Pancreas (tissue), 10 donors: ENCODE measurements at regions not wholly inside any gene's neighbourhood (a gene's known extent, or its start where the extent isn't known, plus 50 kb on each side); places are given as distances from the start of the nearest gene placed in this dataset.

Source experiments
- ATAC-seq, 4 donors: fragments of 200-7000 bp; cut with Tn5 transposase; one replicate each; pipeline versions ENCODE4 v1.8.0 to v1.9.1; 2020; ENCODE audit warnings: mild to moderate bottlenecking in 4 of 4, moderate library complexity in 4 of 4
- DNase-seq, 6 donors: peaks; one replicate each; pipeline ENCODE4 v3.0.0-alpha.2; 2020
- FAIRE-seq: peaks from 2 replicates; lab custom pipeline; 2012; peaks lifted over from hg19 to GRCh38; lab: Jason Lieb, UNC
- H3K27ac ChIP-seq, 4 donors: fragments of 200-600 bp; sonication (generic); 1 replicate in 3 of 4; 2 replicates in 1 of 4; pipeline versions ENCODE4 v1.5.0 to v1.8.0; 2020
- H3K27me3 ChIP-seq, 4 donors: fragments of 200-600 bp; one replicate each; pipeline ENCODE4 v1.8.0; 2021
- H3K36me3 ChIP-seq, 3 donors: fragments of 200-600 bp; sonication (generic) in 1 of 3; one replicate each; pipeline versions ENCODE4 v1.5.0 to v1.8.0; 2020 to 2021
- H3K4me1 ChIP-seq, 3 donors: fragments of 200-600 bp; one replicate each; pipeline ENCODE4 v1.8.0; 2021
- H3K4me3 ChIP-seq, 4 donors: fragments of 200-600 bp; sonication (generic) in 2 of 4; one replicate each; pipeline versions ENCODE4 v1.5.0 to v1.8.0; 2020 to 2021
- H3K9me3 ChIP-seq, 4 donors: fragments of 200-600 bp; one replicate each; pipeline ENCODE4 v1.8.0; 2021
- WGBS, 2 donors: extraction: QIAGEN DNeasy Blood & Tissue Kit; methylation state at CpG; one replicate each; pipeline ENCODE4 v1.1.7; 2013; 5-methylcytosine and 5-hydroxymethylcytosine counted together
- intact Hi-C, 3 donors: fragments of 100-400 bp; cut with DNase I; formaldehyde crosslinking; loops; one replicate each; pipeline versions ENCODE4 v1.11.1 to v1.14.2; 2022
- TF ChIP-seq, protein P1 (sequence below), 4 donors: fragments of 200-600 bp; sonication (generic) in 3 of 4; IDR thresholded peaks; one replicate each; pipeline versions ENCODE4 v1.5.0 to v1.8.0; 2021; ENCODE audit warnings: antibody characterized with exemption in 4 of 4
- donor health status: healthy with polysubstance abuse.
- donor health status: DM: no; HTN: no; CAD: no; lungs with moderate emphysema.
- donor health status: DM: no; HTN: no; CAD: no.
- donor health status: control.
- donor health status: control.
- donor health status: Bipolar disorder and iron deficiency.
- donor health status: DM: yes; HTN: yes; CAD: no.
- donor health status: DM: no; HTN: no; CAD: no.
- donor health status: DM: no; HTN: no; CAD: no.
- donor health status: DM: yes; HTN: yes; CAD: no.

DNA sequence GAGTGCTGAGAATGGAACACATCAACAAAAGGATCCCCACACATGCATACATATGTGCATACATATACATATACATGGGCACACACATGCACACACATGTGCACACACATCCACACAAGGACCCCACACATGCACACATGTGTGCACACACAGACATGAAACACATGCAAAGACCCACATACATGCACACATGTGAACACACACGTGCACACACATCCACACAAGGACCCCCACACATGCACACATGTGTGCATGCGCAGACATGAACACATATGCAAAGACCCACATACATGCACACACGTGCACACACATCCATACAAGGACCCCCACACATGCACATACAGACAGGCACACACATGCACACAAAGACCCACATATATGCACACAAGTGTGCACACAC, 104.4 kb upstream of the ADARB2 start:
- Histone ChIP-seq H3K4me1 (no peaks in the 10 kb centered on the region), H3K27ac (no peak overlapping the region), H3K36me3 (no peaks in the 10 kb centered on the region), H3K4me3 (no peak overlapping the region), H3K27me3 (no peaks in the 10 kb centered on the region), H3K9me3 (no peaks in the 10 kb centered on the region)
- DNase-seq (no peak), FAIRE-seq (no peak), ATAC-seq (no peak)
- intact Hi-C loops = no loop called here
- TF ChIP-seq, protein P1, sequence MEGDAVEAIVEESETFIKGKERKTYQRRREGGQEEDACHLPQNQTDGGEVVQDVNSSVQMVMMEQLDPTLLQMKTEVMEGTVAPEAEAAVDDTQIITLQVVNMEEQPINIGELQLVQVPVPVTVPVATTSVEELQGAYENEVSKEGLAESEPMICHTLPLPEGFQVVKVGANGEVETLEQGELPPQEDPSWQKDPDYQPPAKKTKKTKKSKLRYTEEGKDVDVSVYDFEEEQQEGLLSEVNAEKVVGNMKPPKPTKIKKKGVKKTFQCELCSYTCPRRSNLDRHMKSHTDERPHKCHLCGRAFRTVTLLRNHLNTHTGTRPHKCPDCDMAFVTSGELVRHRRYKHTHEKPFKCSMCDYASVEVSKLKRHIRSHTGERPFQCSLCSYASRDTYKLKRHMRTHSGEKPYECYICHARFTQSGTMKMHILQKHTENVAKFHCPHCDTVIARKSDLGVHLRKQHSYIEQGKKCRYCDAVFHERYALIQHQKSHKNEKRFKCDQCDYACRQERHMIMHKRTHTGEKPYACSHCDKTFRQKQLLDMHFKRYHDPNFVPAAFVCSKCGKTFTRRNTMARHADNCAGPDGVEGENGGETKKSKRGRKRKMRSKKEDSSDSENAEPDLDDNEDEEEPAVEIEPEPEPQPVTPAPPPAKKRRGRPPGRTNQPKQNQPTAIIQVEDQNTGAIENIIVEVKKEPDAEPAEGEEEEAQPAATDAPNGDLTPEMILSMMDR (IDR thresholded peaks at IDR 0.05) = no peak
- WGBS, 2 donors = 65 to 79% methylated on average over 3 of the region's 3 CpGs

DNA sequence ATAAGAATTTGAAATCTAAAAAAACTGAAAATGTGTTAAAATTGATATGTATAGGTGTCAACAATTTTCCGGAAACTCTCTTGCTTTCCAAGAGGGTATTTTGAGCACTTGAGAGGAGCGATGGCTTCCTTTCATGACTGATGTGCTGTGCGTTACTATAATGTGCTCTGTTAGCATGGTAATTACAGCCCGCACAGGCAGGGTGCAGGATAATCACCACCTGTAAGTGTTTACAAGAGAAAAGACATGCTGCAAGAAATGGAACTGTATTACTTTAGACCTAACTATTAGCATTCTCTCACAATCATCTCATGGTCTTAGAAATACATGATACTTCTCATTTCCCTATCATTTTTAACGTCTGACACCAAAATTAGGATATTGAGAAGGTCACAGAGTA, 92.4 kb upstream of the ADARB2 start:
- Histone ChIP-seq H3K36me3 (no peaks in the 10 kb centered on the region), H3K27ac (no peak overlapping the region), H3K9me3 (no peaks in the 10 kb centered on the region), H3K4me3 (no peak overlapping the region), H3K4me1 (no peaks in the 10 kb centered on the region), H3K27me3 (no peaks in the 10 kb centered on the region)
- ATAC-seq = no peak
- FAIRE-seq = no peak
- WGBS, 2 donors = 53 to 80% methylated on average over 5 of the region's 5 CpGs
- no peak for DNase-seq
- intact Hi-C loops = no loop called here
- TF ChIP-seq, protein P1 (IDR thresholded peaks at IDR 0.05) = no peak

DNA sequence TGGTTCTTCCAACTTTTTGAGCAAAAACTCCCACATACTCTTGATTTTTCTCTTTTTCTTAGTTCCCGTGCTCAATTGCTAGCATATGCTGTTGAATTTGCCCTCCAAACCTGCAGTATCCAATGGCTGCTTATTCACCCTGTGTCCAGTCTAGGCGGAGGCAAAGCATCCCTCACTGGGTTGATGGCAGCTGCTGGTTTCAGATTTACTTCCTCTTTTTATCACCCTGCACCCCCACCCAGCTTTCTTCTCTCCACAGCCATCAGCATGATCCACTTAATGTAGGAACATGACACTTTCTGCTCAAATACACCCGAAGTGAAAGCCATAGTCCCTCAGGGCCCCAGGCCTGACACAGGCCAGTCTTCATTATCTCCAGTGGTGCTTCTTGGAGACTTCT, 87.6 kb upstream of the ADARB2 start:
- FAIRE-seq = no peak
- no peaks in the 10 kb centered on the region for H3K9me3 ChIP-seq

DNA sequence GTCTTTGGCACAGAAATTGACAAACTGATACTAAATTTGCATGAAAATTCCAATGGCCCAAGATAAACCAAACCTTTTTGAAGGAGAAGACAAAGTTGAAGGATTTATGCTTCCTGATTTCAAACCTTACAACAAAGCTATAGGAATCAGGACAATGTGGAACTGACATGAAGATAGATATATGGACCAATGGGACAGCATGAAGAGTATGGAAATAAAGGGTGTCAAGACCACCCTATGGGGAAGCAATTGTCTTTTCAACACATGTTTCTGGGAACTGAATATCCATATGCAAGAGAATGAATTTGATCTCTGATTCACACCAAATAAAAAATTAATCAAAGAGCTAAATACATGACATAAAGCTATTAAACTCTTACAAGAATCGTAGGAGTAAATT, 77.2 kb upstream of the ADARB2 start:
- FAIRE-seq (no peak), DNase-seq (no peak), ATAC-seq (no peak)
- WGBS, 2 donors = 49 to 82% methylated on average over 1 of the region's 1 CpG
- H3K4me1 ChIP-seq = no peaks in the 10 kb centered on the region
- H3K27ac ChIP-seq = no peak overlapping the region
- no peak overlapping the region for H3K4me3 ChIP-seq
- TF ChIP-seq, protein P1 (IDR thresholded peaks at IDR 0.05) = no peak
- no peaks in the 10 kb centered on the region for H3K36me3 ChIP-seq
- no peaks in the 10 kb centered on the region for H3K27me3 ChIP-seq
- no peaks in the 10 kb centered on the region for H3K9me3 ChIP-seq
- intact Hi-C loops = no loop called here

More for the DNA sequence above, 87.6 kb upstream of the ADARB2 start:
- Histone ChIP-seq H3K36me3 (no peaks in the 10 kb centered on the region), H3K27ac (no peak overlapping the region), H3K4me1 (no peaks in the 10 kb centered on the region), H3K4me3 (no peak overlapping the region), H3K27me3 (no peaks in the 10 kb centered on the region)
- intact Hi-C loops = no loop called here
- no peak for ATAC-seq
- DNase-seq = no peak
- 51 to 52% methylated on average over 3 of the region's 3 CpGs for WGBS, 2 donors
- TF ChIP-seq, protein P1 (IDR thresholded peaks at IDR 0.05) = no peak

DNA sequence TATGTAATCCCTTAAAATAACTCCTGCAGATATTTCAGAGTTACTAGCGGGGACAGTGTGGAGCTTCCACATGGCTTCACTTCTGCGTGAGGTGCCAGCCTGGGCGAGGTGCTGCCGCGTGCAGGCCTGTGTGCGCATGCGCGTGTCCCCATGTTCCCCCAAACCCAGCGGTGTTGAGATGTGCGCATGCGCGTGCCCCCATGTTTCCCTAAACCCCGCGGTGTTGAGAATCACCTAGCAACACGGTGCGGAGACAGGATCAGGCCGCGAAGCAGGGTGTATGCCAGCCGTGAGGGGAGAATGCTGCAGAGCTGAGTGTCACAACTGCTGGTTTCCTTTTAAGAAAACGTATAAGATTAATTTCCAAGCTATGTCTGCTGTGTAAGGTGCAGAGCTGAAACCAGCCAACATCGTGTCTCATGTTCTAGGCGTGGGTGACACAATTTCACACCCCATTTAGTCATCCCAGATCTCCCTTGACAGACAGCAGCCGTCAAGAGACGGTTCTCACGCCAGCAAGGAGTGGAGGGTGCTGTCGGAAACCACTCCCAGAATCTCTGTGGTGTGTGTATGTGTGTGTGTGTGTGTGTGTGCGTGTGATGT, 71.9 kb upstream of the ADARB2 start:
- TF ChIP-seq, protein P1 (IDR thresholded peaks at IDR 0.05) = no peak
- Histone ChIP-seq H3K4me3 (no peak overlapping the region), H3K9me3 (no peaks in the 10 kb centered on the region), H3K27me3 (no peaks in the 10 kb centered on the region), H3K4me1 (no peaks in the 10 kb centered on the region), H3K36me3 (no peaks in the 10 kb centered on the region), H3K27ac (no peak overlapping the region)
- no peak for FAIRE-seq
- intact Hi-C loops = no loop called here
- peak in 1 of 6 donors; percentile 9 for DNase-seq
- 83 to 88% methylated on average over 27 of the region's 27 CpGs for WGBS, 2 donors
- ATAC-seq = peak in 1 of 4 donors; percentile 61
